HPDE6-E6E7 (cell line): ENCODE measurements at regions not wholly inside any gene's neighbourhood (a gene's known extent, or its start where the extent isn't known, plus 50 kb on each side); places are given as distances from the start of the nearest gene placed in this dataset.
"Not testable (repeated sequence)": the region's sequence is repeated elsewhere in the genome, so short reads cannot be mapped to it uniquely, and the experiment has no call there.

ENCODE experiments used
- DNase-seq: peaks from one replicate; pipeline ENCODE4 v3.0.0; 2011; ENCODE audit warnings: missing footprints; ENCODE audit errors: extremely low spot score

DNA sequence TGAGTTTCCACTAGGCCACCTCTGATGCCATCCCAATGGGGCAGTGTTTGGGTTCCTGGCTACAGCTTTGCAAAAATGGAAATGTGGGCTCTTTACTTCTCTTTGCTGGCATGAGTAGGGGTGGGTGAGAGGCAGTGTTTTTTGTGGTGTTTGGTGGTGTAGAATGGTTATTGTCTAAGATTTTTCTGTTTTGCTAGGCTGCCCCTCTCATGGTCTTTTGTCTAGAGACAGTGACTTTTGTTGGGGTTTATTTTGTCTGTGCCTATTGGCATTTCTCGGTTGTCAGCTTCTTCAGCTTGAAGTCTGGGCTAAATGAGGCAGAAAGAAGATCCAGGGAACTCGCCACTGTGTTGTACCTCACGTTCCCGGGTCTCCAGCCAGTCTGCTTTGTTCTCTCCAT is 112.1 kb downstream of the CENPF start:
- no peak for DNase-seq

GRCh38 chr1:214717351-214717750 is 114.4 kb downstream of the CENPF start:
- DNase-seq, result no peak

DNA sequence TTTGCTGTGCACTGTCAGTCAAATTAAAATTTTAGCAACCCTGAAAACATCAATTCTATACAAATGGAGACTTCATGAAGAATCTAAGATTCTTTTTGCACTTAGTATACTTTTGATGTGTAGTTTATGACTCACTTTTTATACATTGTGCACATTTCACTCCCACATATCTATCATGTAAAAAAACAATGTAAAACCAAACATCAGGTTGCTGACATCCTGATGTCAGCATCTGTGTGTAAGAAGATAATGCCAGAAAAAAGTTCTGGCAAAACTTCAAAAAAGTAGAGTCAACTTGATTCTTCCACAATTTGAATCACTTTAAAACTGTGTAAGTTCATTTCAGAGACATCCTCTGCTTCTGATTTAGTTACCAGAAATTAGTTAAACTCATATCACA is 115.7 kb downstream of the CENPF start:
- no peak for DNase-seq

- DNase-seq, result no peak
These were observed 116.2 kb downstream of the CENPF start for GRCh38 chr1:214719207-214719606.

DNA sequence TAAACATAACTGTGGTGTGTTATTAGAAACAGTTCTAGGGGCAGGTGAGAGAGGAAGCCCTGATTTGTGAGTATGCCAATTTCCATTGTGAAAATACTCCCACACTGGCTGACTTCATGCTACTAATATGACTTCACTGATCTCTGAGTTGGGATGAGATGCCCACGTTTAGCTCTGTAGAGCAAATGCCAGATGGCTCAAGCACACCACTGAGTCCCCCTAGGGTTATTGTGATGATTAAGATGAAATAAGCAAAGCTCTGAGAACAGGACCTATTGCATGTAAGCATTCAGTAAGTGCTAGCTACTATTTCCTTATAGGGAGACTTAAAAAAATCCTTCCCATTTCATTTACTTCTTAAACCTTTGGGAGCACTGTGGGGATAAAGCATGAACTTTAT is 117.6 kb downstream of the CENPF start:
- DNase-seq, result no peak

DNA sequence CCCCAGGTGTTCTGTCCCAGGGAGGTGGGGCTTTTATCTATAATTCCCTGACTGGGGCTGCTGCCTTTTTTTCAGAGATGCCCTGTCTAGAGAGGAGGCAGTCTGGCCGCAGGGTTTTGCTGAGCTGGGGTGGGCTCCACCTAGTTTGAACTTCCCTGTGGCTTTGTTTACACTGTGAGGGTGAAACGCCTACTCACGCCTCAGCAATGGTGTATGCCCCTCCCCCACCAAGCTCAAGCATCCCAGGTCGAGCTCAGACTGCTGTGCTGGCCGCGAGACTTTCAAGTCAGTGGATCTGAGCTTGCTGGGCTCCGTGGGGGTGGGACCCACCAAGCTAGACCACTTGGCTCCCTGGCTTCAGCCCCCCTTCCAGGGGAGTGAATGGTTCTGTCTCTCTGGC is 124.3 kb downstream of the CENPF start:
- no peak for DNase-seq

DNA sequence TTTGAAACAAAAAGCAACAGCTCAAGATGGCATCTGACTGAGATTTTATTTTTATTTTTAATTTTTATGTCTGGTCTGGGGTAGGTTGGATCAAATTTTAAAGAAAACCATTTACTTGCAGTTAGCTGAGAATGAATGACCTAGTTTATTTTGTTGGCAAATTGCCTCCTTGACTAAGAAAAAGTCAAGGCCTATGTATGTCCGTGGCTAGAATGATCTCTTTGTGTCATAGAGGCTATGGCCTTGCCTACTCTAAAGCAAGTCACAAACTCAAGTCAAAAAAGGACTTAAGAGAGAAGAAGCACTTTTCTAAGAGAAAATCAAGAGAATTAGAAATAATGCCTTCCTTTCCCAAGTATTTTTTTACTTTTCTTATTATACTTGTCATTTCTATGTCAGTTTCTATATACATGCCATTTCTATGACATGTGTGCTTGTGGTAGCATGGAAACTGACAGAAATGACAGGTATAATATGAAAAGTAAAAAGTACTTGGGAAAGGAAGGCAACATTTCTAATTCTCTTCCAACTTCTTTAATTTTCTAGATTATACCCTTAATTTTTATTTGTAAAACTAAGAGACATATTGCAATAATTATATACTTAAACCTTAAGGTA is 136.7 kb downstream of the CENPF start:
- no peak for DNase-seq

GRCh38 chr1:214740471-214740870 is 137.5 kb downstream of the CENPF start:
- no peak for DNase-seq

- no peak for DNase-seq
These were observed 144.1 kb downstream of the CENPF start for GRCh38 chr1:214747050-214747635.

GRCh38 chr1:214753236-214753852 is 150.3 kb downstream of the CENPF start:
- no peak for DNase-seq

DNA sequence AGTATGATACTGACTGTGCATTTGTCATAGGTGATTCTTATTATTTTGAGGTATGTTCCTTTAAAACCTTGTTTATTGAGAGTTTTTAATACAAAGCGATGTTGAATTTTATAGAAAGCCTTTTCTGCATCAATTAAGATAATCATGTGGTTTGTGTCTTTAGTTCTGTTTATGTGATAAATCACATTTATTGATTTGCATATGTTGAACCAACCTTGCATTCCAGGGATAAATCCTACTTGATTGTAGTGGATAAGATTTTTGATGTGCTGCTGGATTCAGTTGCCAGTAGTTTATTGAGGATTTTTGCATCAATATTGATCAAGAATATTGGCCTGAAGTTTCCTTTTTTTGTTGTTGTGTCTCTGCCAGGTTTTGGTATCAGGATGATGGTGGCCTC is 158.0 kb downstream of the CENPF start:
- no peak for DNase-seq

DNA sequence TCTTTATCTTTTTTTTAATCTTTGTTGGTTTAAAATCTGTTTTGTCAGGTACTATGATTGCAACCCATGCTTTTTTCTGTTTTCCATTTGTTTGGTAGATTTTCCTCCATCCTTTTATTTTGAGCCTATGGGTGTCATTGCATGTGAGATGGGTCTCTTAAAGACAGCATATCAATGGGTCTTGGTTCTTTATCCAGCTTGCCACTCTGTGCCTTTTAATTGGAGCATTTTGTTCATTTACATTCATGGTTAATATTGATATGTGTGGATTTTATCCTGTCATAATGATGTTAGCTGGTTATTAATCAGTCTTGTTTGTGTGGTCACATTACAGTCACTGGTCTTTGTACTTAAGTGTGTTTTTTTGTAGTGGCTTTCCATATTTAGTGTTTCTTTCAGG is 159.9 kb downstream of the CENPF start:
- no peak for DNase-seq

- DNase-seq, result no peak
These were observed 161.5 kb downstream of the CENPF start for GRCh38 chr1:214764502-214764901.

- no peak for DNase-seq
These were observed 164.2 kb downstream of the CENPF start for GRCh38 chr1:214767221-214767620.

- not testable (repeated sequence) for DNase-seq
These were observed 166.7 kb downstream of the CENPF start for GRCh38 chr1:214769666-214770065.

- no peak for DNase-seq
These were observed 174.4 kb downstream of the CENPF start for GRCh38 chr1:214777364-214777763.

DNA sequence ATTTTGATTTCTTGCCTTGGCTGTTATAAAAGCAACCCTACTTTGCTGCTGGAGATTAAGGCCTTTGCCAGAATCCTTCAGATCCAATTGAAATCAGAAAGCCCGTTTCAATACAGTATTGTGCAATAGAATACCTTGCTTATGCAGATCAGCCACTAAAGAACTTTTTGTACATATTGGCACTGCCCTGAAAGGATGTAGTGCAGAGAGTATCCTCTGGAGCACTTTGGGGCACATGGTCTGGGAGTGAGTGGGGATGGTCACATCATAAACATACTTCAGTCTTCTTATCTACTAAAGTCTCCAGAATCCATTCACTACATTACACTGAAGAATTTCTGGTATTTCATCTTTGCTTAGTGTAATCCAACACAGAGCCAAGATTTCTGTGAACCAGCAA is 189.0 kb downstream of the CENPF start:
- DNase-seq, result no peak

GRCh38 chr1:214792527-214793186 is 189.7 kb downstream of the CENPF start:
- DNase-seq, result no peak

GRCh38 chr1:214793708-214794107 is 190.7 kb downstream of the CENPF start:
- no peak for DNase-seq

- peak; percentile 29 for DNase-seq
These were observed 198.2 kb downstream of the CENPF start for GRCh38 chr1:214801191-214801590.

DNA sequence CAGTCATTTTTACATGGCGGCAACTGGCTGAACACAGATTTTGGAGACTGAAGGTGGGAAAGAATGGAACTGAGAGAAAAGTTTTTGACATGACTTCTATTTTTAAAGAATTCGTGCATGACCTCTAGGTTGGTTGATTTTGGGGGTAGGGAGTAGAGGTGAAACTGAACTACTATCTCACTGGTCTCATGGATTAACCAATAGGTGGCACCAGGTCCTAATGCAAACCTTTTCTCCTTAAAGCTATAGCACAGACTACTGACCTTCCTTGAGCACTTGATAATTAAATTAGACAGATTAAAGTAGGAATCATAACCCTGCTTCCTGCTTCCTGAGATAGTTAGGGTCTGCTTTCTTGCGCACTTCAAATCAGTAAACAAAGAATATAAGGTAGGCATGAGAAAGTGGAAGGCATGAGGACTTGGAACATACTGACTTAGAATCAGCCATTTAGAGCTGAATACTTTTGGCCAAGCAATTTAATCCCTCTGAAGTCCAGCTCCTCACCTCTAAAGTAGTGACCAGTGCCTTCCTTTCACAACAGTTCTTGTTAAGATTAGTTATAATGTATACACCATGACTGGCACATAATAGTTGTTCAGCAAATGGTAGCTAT is 206.0 kb downstream of the CENPF start:
- peak; percentile 20 for DNase-seq

- no peak for DNase-seq
These were observed 213.6 kb downstream of the CENPF start for GRCh38 chr1:214816603-214817002.
